ENCODE measurements at regions not wholly inside any gene's neighbourhood (a gene's known extent, or its start where the extent isn't known, plus 50 kb on each side); places are given as distances from the start of the nearest gene placed in this dataset.

GRCh38 chr1:99482286-99482685 lies 163.6 kb upstream of the PALMD start:
- no peak overlapping the region for H3K4me3 ChIP-seq
- H3K4me1 ChIP-seq = peaks cover 0 to 6% (median 0%) of the 10 kb centered on the region in 3 donors
- no peak for TF ChIP-seq POLR2A (IDR thresholded peaks at IDR 0.05)
- TF ChIP-seq EP300 (IDR thresholded peaks at IDR 0.05) = no peak
- no peak for TF ChIP-seq CTCF (IDR thresholded peaks at IDR 0.05)
- TF ChIP-seq POLR2AphosphoS5 (IDR thresholded peaks at IDR 0.05) = no peak
- H3K9me3 ChIP-seq = no peaks in the 10 kb centered on the region
- no peaks in the 10 kb centered on the region for H3K27me3 ChIP-seq
- no peak overlapping the region for H3K27ac ChIP-seq
- no peaks in the 10 kb centered on the region for H3K36me3 ChIP-seq
- ATAC-seq = no peak
- WGBS, 2 donors (ENCODE audit: low coverage in 1 of 2) = 84 to 90% methylated on average over 2 of the region's 2 CpGs

- ATAC-seq = no peak
- peaks cover 0 to 6% (median 0%) of the 10 kb centered on the region in 3 donors for H3K4me1 ChIP-seq
- no peaks in the 10 kb centered on the region for H3K27me3 ChIP-seq
- TF ChIP-seq EP300 (IDR thresholded peaks at IDR 0.05) (no peak), POLR2AphosphoS5 (IDR thresholded peaks at IDR 0.05) (no peak), POLR2A (IDR thresholded peaks at IDR 0.05) (no peak), CTCF (IDR thresholded peaks at IDR 0.05) (no peak)
- H3K9me3 ChIP-seq = no peaks in the 10 kb centered on the region
- no peak overlapping the region for H3K27ac ChIP-seq
- H3K36me3 ChIP-seq = no peaks in the 10 kb centered on the region
- H3K4me3 ChIP-seq = no peak overlapping the region
- WGBS, 2 donors (ENCODE audit: low coverage in 1 of 2) = 78 to 91% methylated on average over 4 of the region's 4 CpGs
Observed at GRCh38 chr1:99482750-99483149, 163.2 kb upstream of the PALMD start.

GRCh38 chr1:99490031-99490430 lies 155.9 kb upstream of the PALMD start:
- H3K4me3 ChIP-seq = no peak overlapping the region

GRCh38 chr1:99496067-99496466 lies 149.8 kb upstream of the PALMD start:
- Histone ChIP-seq H3K27me3 (no peaks in the 10 kb centered on the region), H3K27ac (no peak overlapping the region), H3K9me3 (no peaks in the 10 kb centered on the region), H3K36me3 (no peaks in the 10 kb centered on the region), H3K4me1 (no peaks in the 10 kb centered on the region), H3K4me3 (no peak overlapping the region)
- no peak for ATAC-seq
- TF ChIP-seq POLR2AphosphoS5 (IDR thresholded peaks at IDR 0.05) (no peak), EP300 (IDR thresholded peaks at IDR 0.05) (no peak), POLR2A (IDR thresholded peaks at IDR 0.05) (no peak), CTCF (IDR thresholded peaks at IDR 0.05) (no peak)
- WGBS, 2 donors (ENCODE audit: low coverage in 1 of 2) = 74 to 92% methylated on average over 3 of the region's 3 CpGs

More at GRCh38 chr1:99490031-99490430, 155.9 kb upstream of the PALMD start:
- ATAC-seq = no peak
- TF ChIP-seq EP300 (IDR thresholded peaks at IDR 0.05) (no peak), POLR2AphosphoS5 (IDR thresholded peaks at IDR 0.05) (no peak), CTCF (IDR thresholded peaks at IDR 0.05) (no peak), POLR2A (IDR thresholded peaks at IDR 0.05) (no peak)
- Histone ChIP-seq H3K27ac (no peak overlapping the region), H3K36me3 (no peaks in the 10 kb centered on the region), H3K4me1 (peaks cover 0 to 3% (median 0%) of the 10 kb centered on the region in 3 donors), H3K27me3 (no peaks in the 10 kb centered on the region), H3K9me3 (no peaks in the 10 kb centered on the region)
- WGBS, 2 donors (ENCODE audit: low coverage in 1 of 2) = 66 to 79% methylated on average over 2 of the region's 2 CpGs

GRCh38 chr1:99497690-99498089 lies 148.2 kb upstream of the PALMD start:
- no peak overlapping the region for H3K27ac ChIP-seq
- no peaks in the 10 kb centered on the region for H3K4me1 ChIP-seq
- H3K9me3 ChIP-seq = no peaks in the 10 kb centered on the region
- H3K27me3 ChIP-seq = no peaks in the 10 kb centered on the region
- H3K4me3 ChIP-seq = no peak overlapping the region
- WGBS, 2 donors (ENCODE audit: low coverage in 1 of 2) = 71 to 89% methylated on average over 1 of the region's 1 CpG
- no peaks in the 10 kb centered on the region for H3K36me3 ChIP-seq
- no peak for TF ChIP-seq POLR2AphosphoS5 (IDR thresholded peaks at IDR 0.05)
- no peak for TF ChIP-seq EP300 (IDR thresholded peaks at IDR 0.05)
- TF ChIP-seq POLR2A (IDR thresholded peaks at IDR 0.05) = no peak
- TF ChIP-seq CTCF (IDR thresholded peaks at IDR 0.05) = no peak
- ATAC-seq = no peak

Measured in gastroesophageal sphincter (tissue), 4 donors.